ENCODE measurements at regions not wholly inside any gene's neighbourhood (a gene's known extent, or its start where the extent isn't known, plus 50 kb on each side); places are given as distances from the start of the nearest gene placed in this dataset.

DNA sequence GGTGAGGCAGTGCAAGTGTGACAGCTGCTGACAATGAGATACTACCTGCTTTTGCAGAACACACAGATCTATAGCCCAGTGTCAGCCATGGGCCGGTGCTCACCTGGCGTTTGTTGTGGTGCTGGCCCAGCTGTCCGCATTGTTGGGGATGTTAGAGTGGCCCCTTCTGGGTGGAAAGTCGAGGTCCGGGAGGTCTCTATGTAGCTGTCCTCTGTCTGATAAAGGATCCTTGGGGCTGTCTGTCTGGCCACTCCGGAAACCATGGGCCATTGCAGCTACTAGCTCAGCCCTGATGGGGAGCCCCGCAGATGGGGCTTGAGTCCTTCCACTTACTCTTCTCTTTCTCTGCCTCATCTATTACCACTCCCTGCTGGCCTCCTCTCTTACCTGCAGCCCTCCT, 181.5 kb upstream of the TSHZ3 start:
- no peaks in the 10 kb centered on the region for H3K27me3 ChIP-seq
- H3K36me3 ChIP-seq, result no peaks in the 10 kb centered on the region
- DNase-seq, result no peak
- no peaks in the 10 kb centered on the region for H3K4me1 ChIP-seq
- TF ChIP-seq POLR2A (IDR thresholded peaks at IDR 0.05), result no peak
- TF ChIP-seq, protein P1, sequence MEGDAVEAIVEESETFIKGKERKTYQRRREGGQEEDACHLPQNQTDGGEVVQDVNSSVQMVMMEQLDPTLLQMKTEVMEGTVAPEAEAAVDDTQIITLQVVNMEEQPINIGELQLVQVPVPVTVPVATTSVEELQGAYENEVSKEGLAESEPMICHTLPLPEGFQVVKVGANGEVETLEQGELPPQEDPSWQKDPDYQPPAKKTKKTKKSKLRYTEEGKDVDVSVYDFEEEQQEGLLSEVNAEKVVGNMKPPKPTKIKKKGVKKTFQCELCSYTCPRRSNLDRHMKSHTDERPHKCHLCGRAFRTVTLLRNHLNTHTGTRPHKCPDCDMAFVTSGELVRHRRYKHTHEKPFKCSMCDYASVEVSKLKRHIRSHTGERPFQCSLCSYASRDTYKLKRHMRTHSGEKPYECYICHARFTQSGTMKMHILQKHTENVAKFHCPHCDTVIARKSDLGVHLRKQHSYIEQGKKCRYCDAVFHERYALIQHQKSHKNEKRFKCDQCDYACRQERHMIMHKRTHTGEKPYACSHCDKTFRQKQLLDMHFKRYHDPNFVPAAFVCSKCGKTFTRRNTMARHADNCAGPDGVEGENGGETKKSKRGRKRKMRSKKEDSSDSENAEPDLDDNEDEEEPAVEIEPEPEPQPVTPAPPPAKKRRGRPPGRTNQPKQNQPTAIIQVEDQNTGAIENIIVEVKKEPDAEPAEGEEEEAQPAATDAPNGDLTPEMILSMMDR (IDR thresholded peaks at IDR 0.05), result no peak
- intact Hi-C loops (cut with DNase I), result no loop called here
- H3K27ac ChIP-seq, result no peak overlapping the region
- no peak overlapping the region for H3K4me3 ChIP-seq
- WGBS, 2 donors, result 79 to 87% methylated on average over 6 to 7 of the region's 7 CpGs
- H3K9me3 ChIP-seq, result peaks cover 0 to 21% (median 2%) of the 10 kb centered on the region in 3 donors

DNA sequence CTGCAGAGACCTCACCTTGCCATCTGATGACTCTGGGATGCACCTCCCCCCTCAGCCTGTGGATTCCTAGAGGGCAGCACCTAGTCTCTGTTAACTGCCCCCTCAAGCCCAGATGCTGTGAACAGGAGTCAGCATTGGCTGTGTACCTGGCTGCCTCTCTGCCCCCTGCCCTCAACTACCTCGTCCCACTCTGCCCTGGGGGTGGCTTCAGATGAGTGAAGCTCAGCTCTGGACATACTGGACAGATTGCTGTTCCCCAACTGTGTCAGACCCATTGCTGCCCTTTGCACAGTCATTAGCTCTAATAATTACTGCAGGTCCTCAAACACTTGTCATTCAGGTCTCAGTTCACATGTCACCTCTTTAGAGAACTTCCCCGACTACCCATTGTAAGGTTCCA, 182.1 kb upstream of the TSHZ3 start:
- DNase-seq, result no peak
- no peak overlapping the region for H3K27ac ChIP-seq
- no peak overlapping the region for H3K4me3 ChIP-seq
- no peaks in the 10 kb centered on the region for H3K4me1 ChIP-seq
- WGBS, 2 donors, result 44 to 80% methylated on average over 1 to 2 of the region's 2 CpGs
- no peaks in the 10 kb centered on the region for H3K27me3 ChIP-seq
- intact Hi-C loops (cut with DNase I), result no loop called here
- H3K9me3 ChIP-seq, result peaks cover 0 to 16% (median 0%) of the 10 kb centered on the region in 3 donors
- TF ChIP-seq POLR2A (IDR thresholded peaks at IDR 0.05), result no peak
- TF ChIP-seq, protein P1 (IDR thresholded peaks at IDR 0.05), result no peak
- H3K36me3 ChIP-seq, result no peaks in the 10 kb centered on the region

DNA sequence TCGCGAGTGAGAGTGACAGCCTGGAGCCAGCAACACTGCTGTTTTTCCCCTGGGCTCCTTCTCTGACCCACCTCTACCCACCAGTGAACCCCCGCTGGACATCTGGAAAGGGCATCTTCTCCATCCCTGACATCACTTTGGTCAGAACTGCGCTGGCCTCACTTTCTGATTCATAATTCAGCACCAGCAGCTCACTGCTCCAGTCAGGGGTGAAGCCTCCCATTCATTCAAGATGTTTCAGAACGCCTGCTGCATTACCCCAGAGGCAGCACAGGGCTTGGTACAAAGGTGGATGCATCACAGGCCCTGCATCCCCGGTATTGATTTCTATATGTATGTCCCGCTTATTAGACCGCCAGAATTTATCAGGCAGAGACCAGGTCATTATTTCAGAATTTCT, 182.8 kb upstream of the TSHZ3 start:
- Histone ChIP-seq H3K9me3 (peaks cover 0 to 9% (median 0%) of the 10 kb centered on the region in 3 donors), H3K27ac (no peak overlapping the region), H3K4me3 (no peak overlapping the region), H3K4me1 (no peaks in the 10 kb centered on the region), H3K27me3 (no peaks in the 10 kb centered on the region), H3K36me3 (no peaks in the 10 kb centered on the region)
- TF ChIP-seq POLR2A (IDR thresholded peaks at IDR 0.05), result no peak
- TF ChIP-seq, protein P1 (IDR thresholded peaks at IDR 0.05), result no peak
- 87% methylated on average over 8 of the region's 8 CpGs for WGBS, 2 donors
- intact Hi-C loops (cut with DNase I), result no loop called here
- no peak for DNase-seq

DNA sequence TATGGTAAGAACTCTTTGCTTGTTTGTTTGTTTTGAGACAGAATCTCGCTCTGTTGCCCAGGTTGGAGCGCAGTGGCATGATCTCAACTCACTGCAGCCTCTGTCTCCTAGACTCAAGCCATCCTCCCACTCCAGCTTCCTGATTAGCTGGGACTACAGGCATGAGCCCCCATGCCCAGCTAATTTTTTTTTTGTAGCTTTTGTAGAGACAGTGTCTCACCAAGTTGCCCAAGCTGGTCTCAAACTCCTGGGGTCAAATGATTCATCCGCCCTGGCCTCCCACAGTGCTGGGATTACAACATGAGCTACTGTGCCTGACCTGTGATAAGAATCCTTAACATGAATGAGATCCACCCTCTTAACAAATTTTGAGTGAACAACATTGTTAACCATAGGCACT, 183.9 kb upstream of the TSHZ3 start:
- WGBS, 2 donors, result 82 to 83% methylated on average over 3 of the region's 3 CpGs
- no peaks in the 10 kb centered on the region for H3K9me3 ChIP-seq
- H3K27ac ChIP-seq, result no peak overlapping the region
- intact Hi-C loops (cut with DNase I), result no loop called here
- H3K4me3 ChIP-seq, result no peak overlapping the region
- no peaks in the 10 kb centered on the region for H3K36me3 ChIP-seq
- DNase-seq, result no peak
- H3K27me3 ChIP-seq, result no peaks in the 10 kb centered on the region
- no peaks in the 10 kb centered on the region for H3K4me1 ChIP-seq
- TF ChIP-seq, protein P1 (IDR thresholded peaks at IDR 0.05), result no peak
- TF ChIP-seq POLR2A (IDR thresholded peaks at IDR 0.05), result no peak

DNA sequence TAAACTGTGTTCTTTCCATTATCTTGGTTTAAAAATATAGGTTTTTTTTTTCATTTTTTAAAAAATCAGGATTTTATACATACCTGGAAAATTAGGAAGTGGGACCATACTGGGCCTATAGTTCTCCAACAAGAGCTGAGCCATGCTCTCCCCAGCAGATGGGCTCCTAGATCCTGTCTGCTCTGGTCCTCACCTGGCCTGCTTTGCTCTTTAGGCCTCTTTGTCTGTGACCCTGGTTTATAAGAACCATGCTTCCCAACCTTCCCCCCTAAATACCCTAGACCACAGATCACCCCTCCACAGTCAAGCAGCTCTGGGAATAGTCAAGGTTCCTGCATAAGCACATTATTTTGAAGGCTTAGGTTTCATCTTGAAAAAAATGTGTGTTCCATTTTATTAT, 185.0 kb upstream of the TSHZ3 start:
- no peaks in the 10 kb centered on the region for H3K36me3 ChIP-seq
- H3K27ac ChIP-seq, result no peak overlapping the region
- H3K27me3 ChIP-seq, result no peaks in the 10 kb centered on the region
- intact Hi-C loops (cut with DNase I), result no loop called here
- no peaks in the 10 kb centered on the region for H3K4me1 ChIP-seq
- H3K9me3 ChIP-seq, result peaks cover 0 to 6% (median 0%) of the 10 kb centered on the region in 3 donors
- TF ChIP-seq POLR2A (IDR thresholded peaks at IDR 0.05), result no peak
- TF ChIP-seq, protein P1 (IDR thresholded peaks at IDR 0.05), result no peak
- H3K4me3 ChIP-seq, result no peak overlapping the region
- no peak for DNase-seq
